ENCODE measurements at regions not wholly inside any gene's neighbourhood (a gene's known extent, or its start where the extent isn't known, plus 50 kb on each side); places are given as distances from the start of the nearest gene placed in this dataset.

DNA sequence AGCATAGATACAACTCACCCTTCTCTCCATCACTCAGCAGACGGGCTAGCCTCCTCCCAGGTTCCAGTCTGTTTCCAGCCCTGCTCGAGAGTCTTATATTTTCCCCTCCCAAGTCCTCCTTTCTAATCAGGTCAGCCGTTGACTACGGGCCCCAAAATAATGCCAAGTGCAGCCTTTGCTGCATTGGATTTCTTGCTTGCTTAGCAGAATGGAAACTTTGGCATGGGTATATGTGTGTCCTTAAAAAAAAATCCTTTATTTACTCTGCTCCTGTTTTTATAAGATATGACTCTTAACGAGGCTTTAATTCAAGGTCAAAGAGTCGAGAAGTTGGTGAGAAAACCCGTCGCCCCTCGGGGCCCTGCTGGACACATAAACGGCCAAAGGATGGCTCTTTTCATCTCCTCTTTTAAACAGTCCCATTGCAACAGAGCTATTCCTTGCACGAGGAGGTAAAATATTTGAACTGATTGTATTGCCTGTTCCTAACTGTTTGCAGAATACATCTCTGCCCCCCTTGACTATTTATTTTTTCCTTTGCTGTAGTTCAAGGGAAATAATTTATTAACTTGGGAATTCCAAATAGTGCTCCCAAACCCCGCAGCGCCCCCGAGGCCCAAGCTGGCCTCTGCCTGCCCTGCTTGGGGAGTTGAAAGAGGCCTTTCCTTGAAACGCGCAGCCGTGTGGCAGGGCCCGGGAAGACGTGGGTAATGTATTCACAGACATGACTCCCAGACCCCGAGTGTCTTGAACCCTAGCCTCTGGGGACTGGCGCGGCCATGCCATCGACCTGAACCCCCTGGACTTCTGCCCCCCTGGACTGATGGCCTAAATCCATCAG lies 156.5 kb upstream of the MYL2 start:
- no peak for DNase-seq (ENCODE audit: low read depth)

DNA sequence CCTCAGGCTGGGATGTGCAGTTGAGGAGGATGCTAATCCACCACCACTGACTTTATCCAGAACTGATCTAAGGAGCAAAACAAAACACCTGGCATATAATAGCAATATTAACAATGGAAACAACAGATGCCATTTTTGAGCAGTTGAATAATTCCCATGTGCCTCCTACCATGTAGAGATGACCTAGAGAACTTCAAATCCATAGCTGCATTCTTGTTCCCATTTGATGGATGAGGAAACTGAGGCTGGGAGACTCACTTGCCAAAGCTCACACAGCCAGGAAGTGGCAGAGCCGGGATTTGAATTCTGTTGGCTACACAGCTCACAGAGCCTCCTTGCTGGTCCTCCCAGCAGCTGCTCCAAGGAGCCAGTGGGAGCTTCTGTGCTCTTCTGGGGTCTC lies 155.8 kb upstream of the MYL2 start:
- DNase-seq (ENCODE audit: low read depth), result no peak

DNA sequence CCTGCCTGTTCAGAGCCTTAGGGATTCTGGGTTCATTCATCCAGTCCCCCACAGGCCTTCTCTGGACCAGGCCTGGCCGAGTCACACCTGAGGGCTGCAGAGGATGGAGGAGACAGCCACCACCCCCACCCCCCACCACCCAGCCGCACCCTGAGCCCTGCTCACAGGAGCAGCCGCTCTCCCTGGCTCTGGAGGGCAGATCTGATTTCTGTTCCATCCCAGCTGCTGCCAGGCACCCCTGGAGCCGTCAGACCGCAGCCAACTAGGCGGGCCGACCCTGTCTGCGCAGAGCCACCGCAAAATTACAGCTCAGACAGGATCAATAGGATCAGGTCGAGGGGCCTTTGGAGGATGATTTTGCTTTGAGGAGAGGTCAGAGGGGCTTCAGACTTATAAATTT lies 154.6 kb upstream of the MYL2 start:
- no peak for DNase-seq (ENCODE audit: low read depth)

DNA sequence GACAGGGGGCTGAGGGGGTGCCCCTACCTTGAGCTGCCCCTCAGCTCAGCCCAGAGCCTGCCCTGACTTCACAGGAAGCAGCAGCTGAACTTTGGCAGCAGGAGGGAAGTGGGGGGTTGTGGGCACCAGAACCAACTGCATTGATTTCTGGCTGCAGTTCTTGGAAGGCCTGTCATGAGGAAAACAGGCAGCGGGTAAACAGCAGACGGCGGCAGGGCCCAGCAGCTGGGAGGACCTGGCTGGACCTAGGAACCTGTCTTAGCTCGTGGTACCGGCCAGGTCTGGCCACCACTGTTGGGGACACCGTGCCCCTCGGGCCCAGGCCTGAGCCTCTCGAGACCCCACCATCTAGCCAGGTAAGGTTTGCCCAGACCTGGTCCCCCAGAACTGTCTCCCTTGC lies 154.2 kb upstream of the MYL2 start:
- DNase-seq (ENCODE audit: low read depth), result no peak

DNA sequence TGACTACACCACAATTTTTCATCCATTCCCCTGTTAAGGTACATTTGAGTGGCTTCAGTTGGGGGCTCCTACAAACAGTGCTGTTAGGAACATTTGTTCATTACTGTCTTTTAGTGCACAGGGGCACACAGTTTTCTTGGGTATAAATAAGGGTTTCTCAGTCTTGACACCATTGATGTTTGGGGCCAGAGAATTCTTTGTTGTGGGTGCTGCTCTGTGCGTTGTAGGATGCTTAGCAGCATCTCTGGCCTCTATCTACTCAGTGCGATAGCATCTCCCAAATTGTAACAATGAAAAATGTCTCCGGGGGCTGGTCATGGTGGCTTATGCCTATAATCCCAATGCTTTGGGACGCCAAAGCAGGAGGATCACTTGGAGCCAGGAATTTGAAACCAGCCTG lies 153.0 kb upstream of the MYL2 start:
- DNase-seq (ENCODE audit: low read depth), result no peak

DNA sequence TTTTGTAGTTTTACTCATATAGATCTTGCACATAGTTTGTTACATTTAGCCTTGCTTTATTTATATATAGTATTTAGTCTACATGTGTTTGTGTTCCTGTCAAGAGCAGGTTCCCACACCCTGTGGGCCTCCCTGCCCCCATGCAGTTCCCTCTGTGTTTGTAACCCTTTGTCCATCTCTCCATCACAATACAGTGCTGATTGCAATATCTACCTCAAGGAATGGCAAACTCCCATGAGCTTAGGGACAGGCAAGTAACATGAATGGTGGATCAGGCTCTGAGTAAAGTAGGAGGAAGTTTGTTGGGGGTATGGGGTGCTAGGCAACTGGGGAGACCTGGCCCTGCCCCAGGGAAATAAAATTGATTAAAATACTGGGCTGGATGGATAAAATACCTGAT lies 151.9 kb upstream of the MYL2 start:
- no peak for DNase-seq (ENCODE audit: low read depth)

DNA sequence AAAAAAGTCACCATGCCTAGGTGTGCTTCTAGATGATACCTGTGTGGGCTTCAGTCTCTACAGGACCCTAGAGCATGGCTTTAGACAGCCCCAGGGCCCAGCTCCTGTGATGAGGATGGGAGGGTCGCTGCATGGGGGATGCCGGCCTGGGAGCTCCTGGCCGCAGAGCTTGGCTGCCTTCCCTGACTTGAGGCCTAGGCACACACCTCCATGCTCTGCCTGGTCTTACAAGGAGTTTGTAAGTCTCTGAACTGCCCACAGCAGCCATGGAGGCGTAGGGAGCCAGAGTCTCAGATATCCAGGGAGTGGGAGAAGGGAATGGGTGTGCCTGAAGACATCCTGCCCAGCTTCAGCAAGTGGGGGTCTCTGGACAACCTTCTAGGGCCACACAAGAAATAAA lies 149.5 kb upstream of the MYL2 start:
- DNase-seq (ENCODE audit: low read depth), result no peak

DNA sequence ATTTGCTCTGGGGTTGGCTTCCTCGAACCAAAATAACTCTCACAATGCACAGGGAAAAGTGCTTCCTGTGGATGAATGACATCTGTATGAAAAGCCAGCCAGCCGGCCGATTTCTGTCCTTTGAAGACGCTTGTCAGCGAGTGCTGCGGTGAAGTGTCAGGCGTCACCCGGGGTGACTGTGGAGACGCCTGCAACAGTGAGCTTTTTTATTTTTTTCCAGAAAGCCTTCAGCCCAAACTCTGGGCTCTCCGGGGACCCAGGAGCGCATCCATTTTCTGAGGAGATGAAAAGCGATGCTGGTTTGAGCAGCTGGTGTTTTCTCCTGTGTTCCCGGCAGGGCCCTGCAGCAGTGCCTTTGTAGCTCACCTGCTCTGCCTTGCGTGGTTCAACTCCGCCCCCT lies 147.9 kb upstream of the MYL2 start:
- no peak for DNase-seq (ENCODE audit: low read depth)

DNA sequence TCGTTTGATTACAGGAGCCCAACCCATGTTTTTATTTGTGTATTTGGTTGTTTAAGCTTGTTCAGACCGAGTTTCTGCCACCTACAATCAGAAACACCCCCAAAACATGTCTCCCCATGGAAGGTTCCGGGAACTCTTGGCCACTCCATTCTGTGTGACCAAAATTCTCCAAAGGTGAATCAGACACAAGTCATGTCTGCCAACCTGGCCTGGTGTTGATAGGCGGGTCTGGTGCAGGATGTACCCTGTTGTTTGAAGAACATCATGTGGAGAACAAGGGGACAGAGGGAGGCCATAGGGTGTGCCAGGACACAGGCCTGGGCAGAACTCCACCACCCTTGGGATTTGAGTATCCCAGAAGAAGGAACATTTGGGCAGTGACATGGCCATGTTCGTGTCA lies 147.1 kb upstream of the MYL2 start:
- no peak for DNase-seq (ENCODE audit: low read depth)

DNA sequence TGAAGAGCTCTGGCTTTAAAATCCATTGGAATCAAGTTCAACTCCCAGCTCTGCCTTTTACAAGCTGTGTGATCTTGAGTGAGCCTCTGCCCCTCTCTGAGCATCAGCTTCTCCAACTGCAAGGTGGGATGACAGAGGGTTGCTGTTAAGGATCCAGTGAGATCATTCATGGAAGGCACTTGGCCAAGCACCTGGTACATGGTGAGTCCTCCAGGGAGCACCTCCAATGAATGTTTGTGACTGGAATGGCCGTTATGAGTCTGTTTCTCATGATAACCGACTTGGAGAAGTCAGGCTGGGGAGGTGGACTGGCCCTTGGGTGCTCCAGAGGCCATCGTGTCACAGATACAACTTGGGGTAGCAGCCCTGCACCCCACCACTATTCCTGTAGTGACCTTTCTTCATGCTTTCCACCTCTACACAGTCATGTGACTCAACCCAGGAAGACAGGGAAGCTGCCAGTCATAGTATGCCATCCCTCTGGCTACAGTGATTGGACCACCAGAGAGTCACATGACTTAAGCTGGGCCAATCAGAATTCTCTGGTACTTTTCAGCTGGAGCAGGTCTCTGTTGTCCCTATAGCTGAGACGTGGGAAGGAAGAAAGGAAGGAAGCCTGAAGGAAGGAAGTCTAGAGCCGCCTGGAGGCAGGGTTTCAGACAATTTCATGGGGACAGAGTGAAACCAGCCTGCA lies 146.5 kb upstream of the MYL2 start:
- DNase-seq (ENCODE audit: low read depth), result peak; percentile 55

DNA sequence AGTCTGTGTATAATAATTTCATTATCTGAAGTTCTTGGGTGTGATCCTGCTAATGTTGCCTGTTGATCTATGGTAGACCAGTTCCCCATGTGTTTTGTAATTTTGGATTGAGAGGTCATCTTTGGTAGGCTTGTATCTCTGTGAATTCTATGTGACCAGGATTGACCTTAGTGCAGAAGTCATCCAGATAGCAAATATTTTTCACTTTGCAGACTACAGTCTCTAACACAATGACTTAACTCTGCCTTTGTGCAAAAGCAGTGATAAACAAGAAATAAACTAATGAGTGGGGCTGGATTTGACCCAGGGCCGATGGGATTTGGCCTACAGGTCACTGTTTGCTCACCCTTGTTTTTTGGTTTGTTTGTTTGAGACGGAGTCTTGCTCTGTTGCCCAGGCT lies 144.6 kb upstream of the MYL2 start:
- DNase-seq (ENCODE audit: low read depth), result no peak

DNA sequence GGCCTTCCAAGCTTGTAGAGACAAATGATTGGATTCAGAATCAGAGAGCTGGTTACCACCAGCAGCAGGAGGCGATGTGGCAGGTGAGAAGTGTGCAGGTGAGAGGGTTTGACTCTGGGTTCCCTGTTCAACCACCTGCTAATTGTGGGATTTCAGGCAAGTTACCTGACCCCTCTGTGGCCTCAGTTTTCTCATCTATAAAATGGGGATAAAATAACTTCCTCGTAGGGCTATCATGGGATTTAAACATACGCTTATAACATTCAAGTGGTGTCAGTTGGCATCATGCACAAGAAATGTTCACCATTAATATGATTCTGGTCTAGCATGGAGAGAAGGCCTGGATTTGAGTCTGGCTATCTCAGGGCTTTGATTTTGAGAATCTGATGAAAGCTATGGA lies 143.8 kb upstream of the MYL2 start:
- no peak for DNase-seq (ENCODE audit: low read depth)

DNA sequence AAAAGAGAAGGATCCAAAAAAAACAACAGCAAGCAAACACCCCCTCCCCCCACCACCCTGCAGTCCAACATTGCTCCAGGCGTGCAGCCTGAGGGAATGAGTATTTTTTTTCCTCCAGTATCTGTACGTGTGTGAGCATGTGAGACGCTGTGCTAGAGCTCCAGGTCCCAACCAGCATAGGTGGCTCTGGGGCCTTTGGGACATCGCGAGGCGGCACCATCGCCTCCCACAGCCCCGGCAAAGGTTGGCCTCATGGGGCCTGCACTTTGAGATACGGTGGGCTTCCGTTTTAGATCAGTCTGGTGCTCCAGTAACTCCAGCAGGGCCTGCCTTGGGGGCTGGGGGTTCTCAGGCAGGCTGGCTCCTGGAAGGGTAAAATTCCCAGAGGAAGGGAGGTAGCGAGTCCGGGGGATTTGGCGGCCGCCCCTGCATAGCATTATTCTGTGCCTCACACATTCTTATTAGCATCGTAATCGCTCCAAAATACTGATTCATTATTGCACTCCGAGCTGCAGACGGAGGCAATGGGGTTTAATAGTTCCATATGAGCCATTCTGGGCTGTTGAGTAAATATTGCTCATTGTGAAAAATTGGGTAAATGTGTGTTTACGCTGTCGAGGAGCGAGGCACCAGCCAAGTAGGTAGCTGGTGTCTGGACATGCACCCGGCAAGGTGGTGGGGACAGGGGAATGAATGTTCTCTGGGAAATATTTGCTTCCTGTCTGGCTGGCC lies 143.1 kb upstream of the MYL2 start:
- DNase-seq (ENCODE audit: low read depth), result no peak

DNA sequence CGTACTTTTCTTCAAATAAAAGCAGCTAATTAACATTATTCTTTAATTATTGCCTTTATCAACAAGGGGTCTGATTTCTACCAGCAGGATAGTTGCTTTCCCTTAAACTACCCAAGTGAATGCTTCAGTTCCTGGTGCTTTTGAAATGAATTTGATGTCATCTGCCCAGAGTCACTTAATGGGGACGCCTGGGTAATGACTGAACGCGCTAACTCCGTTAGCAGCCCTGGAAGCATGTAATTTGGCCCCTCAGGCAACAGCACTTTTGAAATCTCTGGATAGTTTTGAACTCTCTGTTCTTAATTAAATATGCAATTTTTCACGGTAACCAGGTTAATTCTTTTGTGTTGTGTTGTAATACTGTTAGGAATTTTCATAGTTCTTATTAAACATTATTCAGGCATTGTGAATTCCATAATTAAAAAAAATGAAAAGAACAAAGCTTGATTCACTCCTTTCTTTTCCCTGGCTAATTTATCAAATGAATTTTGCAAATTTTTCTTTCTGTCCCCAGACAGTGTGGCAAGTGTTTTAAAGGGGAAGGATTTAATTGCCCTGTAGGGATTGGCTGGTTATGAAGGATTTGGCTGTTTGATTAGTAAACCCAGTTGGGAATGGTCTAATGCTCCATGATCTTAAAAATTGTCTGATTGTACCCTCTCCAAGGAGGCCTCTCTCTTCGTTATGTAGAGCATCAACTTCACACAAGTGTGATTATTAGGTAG lies 137.5 kb upstream of the MYL2 start:
- no peak for DNase-seq (ENCODE audit: low read depth)

DNA sequence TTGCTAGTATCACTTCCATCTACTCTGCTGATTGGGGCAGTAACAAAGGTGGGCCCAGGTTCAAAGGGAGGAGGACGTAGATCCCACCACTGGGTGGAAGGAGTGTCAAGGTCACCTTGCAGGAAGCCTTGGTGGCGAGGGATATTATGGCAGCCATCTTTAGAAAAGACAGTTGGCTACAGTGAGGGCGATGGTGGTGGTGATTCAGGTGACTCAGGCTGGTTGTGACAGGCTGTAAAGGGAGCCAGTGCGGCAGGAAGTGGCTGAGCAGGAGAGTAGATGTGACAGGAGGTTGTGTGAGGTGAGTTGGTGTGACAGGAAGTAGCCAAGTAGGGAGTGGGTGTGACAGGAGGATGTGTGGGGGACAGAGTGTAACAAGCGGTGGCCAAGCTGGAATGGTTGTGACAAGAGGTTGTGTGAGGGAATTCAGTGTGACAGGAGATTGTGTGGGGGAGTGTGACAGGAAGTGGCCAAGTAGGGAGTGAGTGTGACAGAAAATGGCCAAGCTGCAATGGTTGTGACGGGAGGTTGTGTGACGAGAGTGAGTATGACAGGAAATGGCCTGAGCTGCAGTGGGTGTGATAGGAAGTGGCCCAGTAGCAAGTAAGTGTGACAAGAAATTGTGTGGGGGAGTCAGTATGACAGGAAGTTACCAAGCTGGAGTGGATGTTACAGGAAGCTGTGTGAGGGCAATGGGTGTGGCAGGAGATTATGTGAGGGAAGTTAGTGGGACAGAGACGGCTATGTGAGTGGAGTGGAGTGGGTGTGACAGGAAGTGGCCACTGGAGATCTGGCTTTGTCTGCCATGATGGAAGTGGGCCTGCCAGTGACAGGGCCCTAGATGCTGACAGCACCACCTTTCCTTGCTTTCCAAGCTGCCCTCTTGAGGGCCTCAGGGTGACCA lies 136.5 kb upstream of the MYL2 start:
- peak; percentile 97 for DNase-seq (ENCODE audit: low read depth)

DNA sequence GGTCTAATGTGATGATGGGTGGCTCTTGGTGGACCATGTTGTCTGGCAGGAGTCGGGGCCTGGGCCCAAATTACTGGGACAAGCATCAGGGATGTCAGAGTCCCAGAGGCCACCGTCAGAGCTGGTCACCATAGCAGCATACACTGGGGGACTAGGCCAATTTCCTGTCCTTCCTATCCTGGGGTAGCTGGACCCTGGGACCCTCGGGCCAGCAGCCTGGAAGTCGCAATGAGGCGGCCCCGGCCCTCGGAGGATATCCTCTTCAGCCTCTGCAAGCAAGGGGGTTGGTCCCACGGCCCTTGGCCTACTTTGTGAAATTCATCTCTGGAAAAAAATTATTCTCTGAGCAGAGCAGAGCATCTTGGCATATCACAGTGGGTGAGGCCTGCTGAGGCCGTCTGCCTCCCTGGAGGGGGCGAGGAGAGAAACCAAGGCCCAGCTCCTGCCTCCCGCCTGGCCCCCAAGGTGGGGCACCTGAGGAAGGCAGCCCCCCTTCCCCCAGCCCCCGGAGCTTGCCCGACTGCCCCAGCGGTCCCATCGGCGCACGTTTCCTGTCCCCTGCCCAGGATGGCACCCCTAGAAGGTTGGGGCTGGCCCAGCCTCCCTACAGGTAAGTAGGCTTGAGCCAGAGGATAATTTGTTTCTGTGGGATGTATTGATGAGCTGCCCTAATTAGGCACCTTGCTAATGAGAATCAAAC lies 135.0 kb upstream of the MYL2 start:
- DNase-seq (ENCODE audit: low read depth), result no peak

DNA sequence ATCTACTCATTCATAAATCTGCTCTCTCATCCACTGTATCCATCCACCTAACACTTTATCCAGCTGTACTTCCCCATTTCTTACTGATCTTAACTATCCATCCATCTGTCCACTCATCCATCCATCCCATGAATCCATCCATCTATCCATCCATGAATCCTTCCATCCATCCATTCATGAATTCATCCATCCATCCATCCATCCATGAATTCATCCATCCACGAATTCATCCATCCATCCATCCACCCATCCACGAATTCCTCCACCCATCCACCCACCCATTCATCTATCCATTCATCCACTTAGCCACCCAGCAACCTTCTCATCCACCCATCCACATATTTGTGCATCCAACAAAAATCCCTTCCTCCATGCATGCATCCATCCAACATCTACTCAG lies 128.6 kb upstream of the MYL2 start:
- no peak for DNase-seq (ENCODE audit: low read depth)

DNA sequence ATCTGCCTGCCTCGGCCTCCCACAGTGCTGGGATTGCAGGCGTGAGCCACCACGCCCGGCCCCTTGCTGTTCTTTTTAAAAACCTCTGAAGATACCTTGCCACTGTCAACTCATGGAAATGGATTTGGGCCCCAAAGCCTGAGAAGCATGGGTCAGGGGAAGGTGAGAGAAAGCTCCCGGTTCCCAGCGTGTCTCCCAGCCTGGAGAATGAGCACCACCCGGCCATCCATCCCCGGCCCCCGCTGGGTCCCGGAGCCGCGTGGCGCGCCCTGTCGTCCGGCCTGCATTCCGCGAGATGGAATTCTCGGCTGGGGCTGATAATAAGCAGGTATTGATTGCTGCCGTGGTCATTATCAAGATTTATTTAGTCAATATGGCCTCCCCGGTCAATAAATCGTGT lies 126.5 kb upstream of the MYL2 start:
- DNase-seq (ENCODE audit: low read depth), result no peak

DNA sequence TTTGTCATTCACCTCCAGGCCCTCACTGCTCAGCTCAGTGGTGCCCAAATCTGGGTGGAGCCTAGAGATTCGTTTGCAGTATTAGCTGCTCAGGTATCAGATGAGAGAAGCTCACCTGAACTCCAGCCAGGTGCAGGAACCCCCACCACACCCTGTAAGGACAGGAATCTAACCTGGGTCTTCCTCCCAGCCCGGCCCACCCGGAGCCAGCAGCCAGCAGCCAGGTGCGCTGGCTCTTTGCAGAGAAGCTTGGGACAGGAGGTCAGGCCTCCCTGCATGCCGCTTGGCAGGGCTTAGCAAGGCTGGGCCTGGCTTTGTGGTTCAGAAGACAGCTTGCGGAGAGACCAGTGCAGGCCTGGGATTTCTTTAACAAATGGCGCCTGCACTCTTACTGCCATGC lies 125.6 kb upstream of the MYL2 start:
- no peak for DNase-seq (ENCODE audit: low read depth)

DNA sequence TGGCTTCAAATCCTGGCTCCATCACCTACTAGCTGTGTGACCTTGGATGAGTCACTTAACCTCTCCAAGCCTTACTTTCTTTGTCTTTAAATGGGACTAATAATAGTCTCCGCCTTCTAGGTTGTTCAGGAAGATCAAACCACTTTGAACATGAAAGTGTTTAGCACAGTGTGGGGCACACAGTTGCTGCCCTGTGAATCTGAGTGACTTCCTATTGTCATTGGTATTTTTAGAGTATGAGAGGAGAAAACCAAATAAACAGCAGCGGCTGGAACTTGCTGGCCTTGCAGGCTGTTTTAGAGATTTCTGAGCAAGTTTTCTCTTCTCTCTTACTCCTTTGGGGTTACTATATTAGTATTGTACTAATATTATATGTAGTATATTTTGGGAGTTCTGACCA lies 120.7 kb upstream of the MYL2 start:
- DNase-seq (ENCODE audit: low read depth), result no peak

DNA sequence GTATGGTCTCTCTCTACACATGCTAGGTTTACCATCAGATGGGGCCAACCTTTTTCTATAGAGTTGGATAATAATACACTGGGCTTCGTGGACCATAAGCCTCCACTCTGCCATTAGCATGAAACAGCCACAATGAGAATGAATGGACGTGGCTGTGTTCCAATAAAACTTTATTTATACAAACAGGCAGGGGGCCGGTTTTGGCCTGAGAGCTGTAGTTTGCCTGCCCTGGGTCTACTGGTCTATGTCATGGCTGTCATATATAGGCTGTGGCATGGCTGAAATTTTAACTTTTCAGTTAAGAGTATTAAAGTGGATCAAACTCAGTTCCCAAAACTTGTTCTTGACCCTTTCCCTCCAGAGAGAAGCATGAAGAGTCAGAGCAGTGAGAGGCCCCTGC lies 120.3 kb upstream of the MYL2 start:
- no peak for DNase-seq (ENCODE audit: low read depth)

All from CMK (cell line).